GM03348 (cell line): ENCODE measurements at regions not wholly inside any gene's neighbourhood (a gene's known extent, or its start where the extent isn't known, plus 50 kb on each side); places are given as distances from the start of the nearest gene placed in this dataset.

ENCODE experiments used
- DNase-seq: peaks from one replicate; pipeline ENCODE4 v3.0.0; 2012; ENCODE audit warnings: low spot score

DNA sequence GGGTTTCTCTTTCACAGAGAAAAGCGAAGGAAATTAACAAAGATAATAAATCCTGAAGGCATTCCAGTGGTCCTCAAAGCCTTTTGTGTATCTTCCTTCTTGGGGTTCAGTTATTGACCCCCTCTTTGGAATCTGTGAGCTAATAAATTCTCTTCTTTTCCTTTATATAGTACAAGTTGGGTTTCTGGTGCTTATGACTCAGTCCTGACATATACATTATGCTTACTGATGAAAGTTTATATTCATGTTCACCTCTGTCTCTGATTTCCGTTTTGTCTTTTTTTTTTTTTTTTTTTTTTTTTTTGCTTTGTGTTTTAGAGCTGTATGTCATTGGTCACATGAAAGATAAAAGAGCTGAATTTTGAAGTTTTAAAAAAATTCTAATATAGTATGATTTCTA, 230.7 kb upstream of the RBMS3 start:
- DNase-seq: no peak

GRCh38 chr3:29057326-29057725, 223.5 kb upstream of the RBMS3 start:
- peak; percentile 24 for DNase-seq

GRCh38 chr3:29064085-29064484, 216.8 kb upstream of the RBMS3 start:
- peak; percentile 24 for DNase-seq

DNA sequence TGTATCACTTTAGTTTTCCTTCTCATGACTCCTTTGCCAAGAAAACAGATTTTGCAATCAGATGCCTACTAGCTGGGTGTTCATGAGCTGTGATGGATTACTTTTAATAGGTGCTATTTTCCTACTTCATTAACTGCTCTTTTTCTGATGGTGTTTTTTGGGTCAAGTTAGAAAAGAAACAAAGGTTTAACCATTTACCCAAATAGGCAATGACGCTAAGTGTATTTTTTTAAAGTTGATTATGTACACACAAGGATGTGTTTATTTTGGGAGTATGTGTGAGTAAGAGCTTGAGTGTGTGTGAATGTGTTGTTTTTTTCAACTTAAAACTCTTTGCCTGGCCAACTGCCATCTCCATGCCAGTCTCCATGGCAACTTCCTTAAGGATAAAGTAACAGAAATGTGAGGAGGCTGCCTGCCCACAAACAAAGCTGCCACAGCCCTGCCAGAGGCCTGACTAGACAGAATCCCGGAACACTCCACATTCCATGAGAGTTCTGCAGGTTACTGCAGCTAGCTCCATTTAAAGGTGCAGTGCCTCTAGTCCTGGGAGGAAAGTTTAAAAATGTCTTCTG, 215.6 kb upstream of the RBMS3 start:
- peak; percentile 72 for DNase-seq

DNA sequence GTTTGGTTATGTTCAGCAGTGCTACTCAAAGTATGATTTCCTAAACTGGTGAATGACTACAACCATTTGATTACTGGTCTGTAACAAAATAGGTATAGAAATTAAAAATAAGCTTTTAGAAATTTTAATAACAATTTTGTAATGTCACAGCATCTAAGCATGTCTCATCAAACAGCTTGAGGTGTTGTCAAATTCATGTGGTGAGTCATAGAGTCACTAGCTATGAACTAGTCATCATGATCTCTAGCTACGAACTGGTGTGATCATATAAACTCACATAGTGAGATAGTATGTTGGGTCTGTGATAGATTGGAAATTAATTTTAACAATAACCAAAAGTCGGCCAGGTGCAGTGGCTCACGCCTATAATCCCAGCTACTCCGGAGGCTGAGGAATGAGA, 213.9 kb upstream of the RBMS3 start:
- no peak for DNase-seq

GRCh38 chr3:29070959-29071634, 209.8 kb upstream of the RBMS3 start:
- DNase-seq: no peak

GRCh38 chr3:29072611-29073010, 208.3 kb upstream of the RBMS3 start:
- no peak for DNase-seq

DNA sequence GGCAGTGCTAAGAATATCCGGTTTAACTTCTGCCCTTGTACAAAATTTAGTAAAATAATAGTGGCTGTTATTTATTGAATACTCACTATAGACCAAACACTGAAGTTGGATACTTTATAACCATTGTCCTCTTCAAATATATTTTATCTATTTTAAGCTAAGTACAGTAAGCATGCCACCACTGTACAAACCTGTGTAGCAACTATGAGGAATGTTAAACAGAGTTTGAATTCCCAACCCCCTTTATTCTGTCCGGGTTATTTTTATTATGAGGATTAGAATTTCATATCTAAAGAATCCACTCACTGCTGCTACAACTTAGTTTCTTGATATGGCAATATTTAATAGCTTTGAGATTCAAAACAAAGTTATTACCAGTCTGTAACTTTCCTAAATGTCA, 203.5 kb upstream of the RBMS3 start:
- DNase-seq: no peak

DNA sequence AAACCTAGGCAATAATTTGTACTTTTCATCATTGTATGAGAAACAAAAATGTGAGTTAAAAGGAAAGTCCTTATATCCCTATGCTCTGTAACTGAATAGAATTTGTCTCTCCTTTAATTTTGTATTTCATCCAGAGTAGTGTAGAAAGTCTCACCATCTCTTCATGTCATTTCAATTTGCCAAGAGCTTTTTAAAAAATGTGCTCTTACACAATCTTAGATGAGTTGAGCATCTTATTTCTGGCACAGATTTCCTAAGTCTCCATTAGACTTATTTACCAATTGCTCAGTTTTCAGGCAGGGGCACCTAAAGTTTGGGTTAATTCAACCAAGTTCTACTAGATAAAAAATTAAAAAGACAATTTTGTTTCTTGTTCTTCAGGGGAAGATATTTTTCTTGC, 201.5 kb upstream of the RBMS3 start:
- no peak for DNase-seq

DNA sequence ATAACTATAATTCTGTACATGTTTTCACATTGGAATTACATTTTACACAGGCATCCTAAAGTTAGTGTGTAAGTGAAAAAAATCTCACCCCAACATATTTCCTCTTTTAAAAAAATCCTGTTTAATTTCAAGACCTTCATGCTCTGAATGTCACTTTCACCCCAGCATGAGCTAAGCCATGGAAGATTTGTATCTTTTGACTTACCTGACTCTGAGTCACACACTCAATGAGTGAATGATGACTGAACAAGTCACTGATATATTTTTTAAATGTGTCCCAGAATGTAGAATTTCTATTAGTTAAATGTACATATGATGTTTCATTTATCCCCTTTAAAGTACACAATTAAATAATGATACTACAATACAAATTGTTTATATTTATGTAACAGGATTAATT, 199.9 kb upstream of the RBMS3 start:
- DNase-seq: no peak

DNA sequence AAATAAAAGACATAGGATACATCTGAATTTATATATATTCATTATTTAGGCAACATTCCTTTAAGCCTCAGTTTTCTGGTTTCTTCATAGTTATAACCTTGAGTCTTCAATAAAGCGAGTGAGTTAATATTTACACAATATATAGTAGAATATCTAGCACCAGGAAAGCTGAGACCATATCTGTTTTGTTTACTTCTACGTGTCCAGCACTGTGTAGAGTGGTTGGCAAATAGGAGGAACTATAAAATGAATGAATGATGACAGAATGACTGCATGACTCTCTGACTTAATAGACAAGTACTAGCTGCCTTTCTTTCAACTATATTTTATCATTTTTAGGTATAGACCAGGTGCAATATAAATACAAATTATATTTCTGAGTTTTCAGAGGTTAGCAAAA, 197.8 kb upstream of the RBMS3 start:
- no peak for DNase-seq

- no peak for DNase-seq
Observed at GRCh38 chr3:29083676-29084075, 197.2 kb upstream of the RBMS3 start.

- DNase-seq: no peak
Observed at GRCh38 chr3:29088579-29088978, 192.3 kb upstream of the RBMS3 start.

- DNase-seq: no peak
Observed at GRCh38 chr3:29090912-29091597, 189.8 kb upstream of the RBMS3 start.

DNA sequence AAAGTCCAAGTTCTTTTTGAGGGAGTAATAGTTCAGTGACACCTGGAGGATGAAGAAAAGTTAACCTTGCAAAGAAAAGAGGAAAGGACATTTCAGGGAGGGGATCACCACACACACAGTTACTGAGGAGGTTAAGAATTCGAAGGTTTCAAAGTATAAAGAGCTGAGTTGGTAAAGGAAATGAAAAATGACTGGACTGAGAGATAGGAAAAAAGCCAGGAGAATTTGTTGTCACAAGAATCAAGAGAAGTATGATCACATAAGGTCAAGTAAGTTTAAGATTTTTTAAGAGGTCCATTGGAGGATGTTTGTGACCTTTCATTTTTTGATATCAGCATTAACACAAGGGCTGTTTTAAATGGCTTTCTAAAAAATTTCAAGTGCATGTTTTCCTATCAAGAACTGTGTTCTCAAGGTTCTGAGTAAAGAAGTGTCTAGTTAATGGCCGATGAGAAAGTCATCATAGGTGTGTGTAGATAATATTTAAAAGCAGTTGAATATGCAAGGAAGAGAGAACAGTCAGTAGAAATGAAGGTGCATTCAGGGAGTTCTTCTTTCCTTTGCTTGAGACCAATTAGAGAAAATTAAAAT, 189.2 kb upstream of the RBMS3 start:
- DNase-seq: no peak

GRCh38 chr3:29092348-29092747, 188.5 kb upstream of the RBMS3 start:
- no peak for DNase-seq

DNA sequence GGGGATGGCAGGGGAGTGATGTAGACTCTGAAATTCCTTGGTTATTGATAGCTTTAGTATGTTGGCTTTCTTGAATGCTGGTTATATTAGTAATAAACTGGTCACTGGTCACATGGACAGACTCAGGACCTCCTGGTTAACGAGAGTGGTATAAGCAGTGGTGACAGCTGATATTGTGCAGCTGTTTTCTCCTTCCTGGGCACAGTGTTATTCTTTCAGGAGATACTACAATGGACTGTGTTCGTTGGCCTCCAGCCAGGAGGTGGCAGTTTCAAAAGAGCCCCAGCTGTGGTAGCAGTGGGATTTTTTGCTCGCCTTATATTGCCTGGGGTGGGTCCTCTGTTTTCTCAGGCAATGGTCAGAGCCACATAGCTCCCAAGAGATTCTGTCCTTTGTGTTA, 181.6 kb upstream of the RBMS3 start:
- no peak for DNase-seq

DNA sequence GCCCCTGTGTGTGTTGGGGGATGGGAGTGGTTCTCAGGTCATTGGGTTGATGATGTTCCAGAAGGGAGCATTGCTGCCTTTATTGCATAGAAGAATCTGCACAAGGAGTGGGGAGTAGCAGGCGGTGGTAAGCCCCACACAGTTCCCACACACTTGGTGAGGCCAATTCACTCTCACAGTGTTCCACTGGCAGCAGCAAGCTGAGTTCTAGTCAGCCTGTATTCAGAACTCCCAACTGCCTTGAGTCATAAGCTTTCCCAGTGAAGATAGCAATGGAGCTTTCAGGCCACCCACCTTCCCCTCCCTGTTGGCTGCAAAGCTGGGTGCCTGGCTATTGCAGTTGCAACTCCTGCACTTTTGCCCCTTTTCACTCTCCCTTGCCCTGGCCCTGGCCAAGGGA, 181.1 kb upstream of the RBMS3 start:
- no peak for DNase-seq

- DNase-seq: no peak
Observed at GRCh38 chr3:29100292-29100691, 180.6 kb upstream of the RBMS3 start.

DNA sequence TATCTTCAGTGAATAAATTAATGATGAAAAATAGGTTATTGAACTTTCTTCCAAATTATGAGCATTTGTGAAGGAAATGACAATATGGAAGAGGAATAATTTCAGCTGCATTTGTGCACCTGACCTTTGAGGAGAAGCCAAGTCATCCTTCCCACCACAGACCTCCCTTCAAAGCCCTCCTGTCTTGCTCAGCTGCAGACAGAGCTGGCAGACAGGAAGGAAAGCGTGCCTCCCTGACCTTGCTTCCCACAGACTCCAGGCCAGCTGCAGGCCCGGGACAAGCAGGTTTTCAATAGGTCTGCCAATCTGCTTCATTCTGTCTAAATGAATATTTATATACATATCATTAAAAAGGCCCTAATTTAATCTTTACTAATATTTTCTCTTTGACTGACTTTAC, 152.9 kb upstream of the RBMS3 start:
- DNase-seq: no peak

GRCh38 chr3:29137601-29138000, 143.3 kb upstream of the RBMS3 start:
- no peak for DNase-seq

DNA sequence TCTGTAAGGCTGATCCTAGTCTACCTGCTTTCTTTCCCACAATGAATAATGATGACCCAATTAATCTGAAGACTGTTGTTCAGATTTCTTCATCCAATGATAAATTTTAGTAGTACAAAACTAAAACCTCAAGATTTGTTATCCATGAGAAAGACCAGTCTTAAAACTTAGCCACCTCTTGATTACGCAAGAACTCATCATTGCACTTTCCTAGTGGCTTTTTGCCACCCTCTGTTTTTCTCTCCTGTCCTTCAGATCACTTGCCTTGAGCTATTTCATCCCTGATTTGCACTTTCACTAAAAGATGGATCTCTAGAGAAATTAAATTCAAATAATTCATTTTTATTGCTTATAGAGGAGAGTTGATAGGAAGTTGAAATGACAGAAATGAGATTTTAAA, 142.7 kb upstream of the RBMS3 start:
- DNase-seq: no peak

- peak; percentile 16 for DNase-seq
Observed at GRCh38 chr3:29140666-29141065, 140.2 kb upstream of the RBMS3 start.
